Activated CD8-positive, alpha-beta memory T cell treated with anti-CD3 and anti-CD28 coated beads, Interleukin-2, amount 10 ng/mL, durations not matched to agents 7 days and 5 days (primary cell): ENCODE measurements at regions not wholly inside any gene's neighbourhood (a gene's known extent, or its start where the extent isn't known, plus 50 kb on each side); places are given as distances from the start of the nearest gene placed in this dataset.

ENCODE experiments used
- ATAC-seq: fragments of 150-1000 bp; cut with Tn5 transposase; one replicate; pipeline ENCODE4 v1.10.0; 2021; ENCODE audit warnings: moderate library complexity
- CTCF ChIA-PET: fragments of 350-600 bp; sonication (Branson Sonifier 250); formaldehyde crosslinking; loops from one replicate; lab custom pipeline; 2021; ENCODE audit warnings: antibody characterized with exemption; lab: Charles Lee
- DNase-seq: peaks from one replicate; pipeline ENCODE4 v3.0.0-alpha.2; 2020
- H3K27ac Mint-ChIP-seq: one replicate; pipeline ENCODE4 v1.8.0; 2021; ENCODE audit warnings: mild to moderate bottlenecking, mixed read lengths
- H3K27me3 Mint-ChIP-seq: one replicate; pipeline ENCODE4 v1.8.0; 2021; ENCODE audit warnings: mixed read lengths
- H3K36me3 Mint-ChIP-seq: one replicate; pipeline ENCODE4 v1.8.0; 2021; ENCODE audit warnings: mild to moderate bottlenecking, mixed read lengths
- H3K4me1 Mint-ChIP-seq: one replicate; pipeline ENCODE4 v1.8.0; 2021; ENCODE audit warnings: mixed read lengths
- H3K4me3 Mint-ChIP-seq: one replicate; pipeline ENCODE4 v1.8.0; 2021; ENCODE audit warnings: mild to moderate bottlenecking, moderate library complexity, mixed read lengths
- H3K9me3 Mint-ChIP-seq: one replicate; pipeline ENCODE4 v1.8.0; 2022; ENCODE audit warnings: low read depth, mixed read lengths

DNA sequence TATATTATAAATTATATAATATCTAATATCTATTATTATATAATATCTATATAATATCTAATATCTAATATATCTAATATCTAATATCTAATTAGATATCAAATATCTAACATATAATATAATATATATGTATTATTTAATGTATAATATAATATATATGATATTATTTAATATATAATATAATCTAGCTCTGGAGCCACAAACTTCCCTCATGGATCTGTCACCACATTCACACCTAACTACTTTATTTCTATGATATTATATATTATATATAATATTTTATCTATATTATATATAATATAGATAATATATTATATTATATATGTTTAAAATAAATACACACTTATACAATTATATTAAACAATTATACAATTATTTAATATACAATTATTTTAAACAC is 667.5 kb downstream of the KCTD8 start:
- Mint-ChIP-seq H3K4me3 (no peak overlapping the region), H3K9me3 (no peaks in the 10 kb centered on the region), H3K27ac (no peak overlapping the region), H3K27me3 (no peaks in the 10 kb centered on the region), H3K4me1 (no peaks in the 10 kb centered on the region), H3K36me3 (no peaks in the 10 kb centered on the region)
- CTCF ChIA-PET: no interaction called here
- ATAC-seq (no peak), DNase-seq (no peak)

GRCh38 chr4:43782391-43782790 is 666.2 kb downstream of the KCTD8 start:
- Mint-ChIP-seq H3K27ac (no peak overlapping the region), H3K4me3 (no peak overlapping the region), H3K27me3 (no peaks in the 10 kb centered on the region), H3K4me1 (no peaks in the 10 kb centered on the region), H3K9me3 (no peaks in the 10 kb centered on the region), H3K36me3 (no peaks in the 10 kb centered on the region)
- DNase-seq (no peak), ATAC-seq (no peak)
- CTCF ChIA-PET: no interaction called here

GRCh38 chr4:43816116-43816515 is 632.5 kb downstream of the KCTD8 start:
- Mint-ChIP-seq H3K27ac (no peak overlapping the region), H3K4me3 (no peak overlapping the region), H3K4me1 (no peaks in the 10 kb centered on the region), H3K9me3 (peaks cover 14% of the 10 kb centered on the region), H3K36me3 (no peaks in the 10 kb centered on the region), H3K27me3 (no peaks in the 10 kb centered on the region)
- DNase-seq: no peak
- CTCF ChIA-PET: no interaction called here
- no peak for ATAC-seq

DNA sequence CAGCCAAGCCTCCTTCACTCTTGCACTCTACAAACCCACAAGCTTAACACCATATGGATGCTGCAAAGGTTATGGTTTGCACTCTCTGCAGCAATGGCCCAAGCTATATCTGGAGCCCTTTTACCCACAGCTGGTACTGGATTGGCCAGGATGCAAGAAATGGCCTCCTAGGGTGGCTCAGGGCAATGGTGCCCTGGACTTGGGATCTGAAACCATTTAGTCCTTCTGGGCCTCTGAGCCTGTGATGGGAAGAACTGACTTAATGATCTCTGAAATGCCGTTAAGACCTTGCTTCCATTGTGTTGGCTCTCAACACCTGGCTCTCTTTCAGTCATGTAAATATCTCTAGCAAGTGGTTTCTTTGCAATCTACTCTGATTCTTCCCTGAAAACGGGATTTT is 626.0 kb downstream of the KCTD8 start:
- H3K4me1 Mint-ChIP-seq: no peaks in the 10 kb centered on the region
- no peaks in the 10 kb centered on the region for H3K36me3 Mint-ChIP-seq
- H3K4me3 Mint-ChIP-seq: no peak overlapping the region
- H3K9me3 Mint-ChIP-seq: peaks cover 16% of the 10 kb centered on the region
- no peak for DNase-seq
- ATAC-seq: no peak
- H3K27me3 Mint-ChIP-seq: no peaks in the 10 kb centered on the region
- H3K27ac Mint-ChIP-seq: no peak overlapping the region
- CTCF ChIA-PET: no interaction called here

- Mint-ChIP-seq H3K27ac (no peak overlapping the region), H3K4me3 (no peak overlapping the region), H3K36me3 (no peaks in the 10 kb centered on the region), H3K9me3 (peaks cover 18% of the 10 kb centered on the region), H3K27me3 (no peaks in the 10 kb centered on the region), H3K4me1 (no peaks in the 10 kb centered on the region)
- DNase-seq (no peak), ATAC-seq (no peak)
- CTCF ChIA-PET: no interaction called here
These were observed 612.7 kb downstream of the KCTD8 start for GRCh38 chr4:43835869-43836268.

DNA sequence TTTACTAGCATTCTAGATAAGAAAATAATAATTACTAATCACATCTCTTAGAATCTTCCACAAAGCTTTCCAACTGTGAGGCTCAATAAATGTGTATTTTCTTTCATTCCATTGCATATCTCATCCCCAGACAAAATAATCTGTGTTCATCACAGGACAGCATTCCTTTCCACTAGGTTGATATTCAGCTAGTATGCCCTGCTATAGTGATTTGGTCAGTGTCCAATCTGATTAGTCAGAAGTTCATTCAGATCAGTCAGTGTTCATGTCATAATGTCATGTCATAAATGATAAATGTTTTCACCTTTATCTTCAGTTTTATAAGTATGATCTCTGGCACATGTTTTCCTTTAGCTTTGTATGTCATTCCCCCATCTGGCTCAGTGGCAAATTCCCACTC is 611.4 kb downstream of the KCTD8 start:
- CTCF ChIA-PET: no interaction called here
- Mint-ChIP-seq H3K4me3 (no peak overlapping the region), H3K27me3 (no peaks in the 10 kb centered on the region), H3K9me3 (peaks cover 13% of the 10 kb centered on the region), H3K27ac (no peak overlapping the region), H3K36me3 (no peaks in the 10 kb centered on the region), H3K4me1 (no peaks in the 10 kb centered on the region)
- ATAC-seq (no peak), DNase-seq (no peak)

DNA sequence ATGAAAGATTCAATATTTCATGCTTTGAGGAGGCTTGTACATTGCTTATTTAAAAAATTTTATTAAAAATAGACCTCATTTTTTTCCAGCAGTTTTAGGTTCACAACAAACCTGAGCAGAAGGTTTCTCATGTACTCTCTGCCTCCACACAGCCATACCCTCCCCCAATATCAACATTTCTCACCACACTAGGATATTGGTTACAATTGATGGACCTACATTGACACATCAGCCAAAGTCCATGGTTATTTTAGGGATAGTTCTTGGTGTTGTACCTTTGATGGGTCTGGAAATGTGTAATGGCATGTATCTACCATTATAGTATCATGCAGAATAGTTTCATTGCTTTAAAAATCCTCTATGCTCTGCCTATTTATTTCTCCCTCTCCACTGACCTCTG is 611.0 kb downstream of the KCTD8 start:
- H3K27ac Mint-ChIP-seq: no peak overlapping the region
- H3K9me3 Mint-ChIP-seq: peaks cover 13% of the 10 kb centered on the region
- no peaks in the 10 kb centered on the region for H3K27me3 Mint-ChIP-seq
- CTCF ChIA-PET: no interaction called here
- DNase-seq (no peak), ATAC-seq (no peak)
- no peaks in the 10 kb centered on the region for H3K36me3 Mint-ChIP-seq
- no peaks in the 10 kb centered on the region for H3K4me1 Mint-ChIP-seq
- no peak overlapping the region for H3K4me3 Mint-ChIP-seq

DNA sequence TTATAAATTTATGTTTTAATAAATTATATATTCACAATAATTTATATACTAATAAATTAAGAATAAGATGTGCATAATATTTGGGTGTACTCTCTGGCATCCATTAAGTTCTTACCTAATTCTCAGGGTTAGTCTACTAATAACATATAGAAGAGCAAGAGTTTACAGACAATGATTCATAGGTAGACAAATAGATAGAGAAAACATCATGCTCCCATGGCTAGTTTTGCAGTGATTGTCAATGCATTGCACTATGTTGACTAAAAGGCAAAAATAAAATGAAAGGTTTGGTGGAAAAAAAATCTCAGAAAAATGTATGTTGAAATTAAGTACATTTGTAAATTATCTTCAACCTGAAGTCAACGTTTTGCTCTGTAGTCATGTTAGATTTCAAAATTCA is 606.0 kb downstream of the KCTD8 start:
- ATAC-seq: no peak
- Mint-ChIP-seq H3K36me3 (no peaks in the 10 kb centered on the region), H3K27ac (no peak overlapping the region), H3K9me3 (peaks cover 6% of the 10 kb centered on the region), H3K27me3 (no peaks in the 10 kb centered on the region), H3K4me1 (no peaks in the 10 kb centered on the region), H3K4me3 (no peak overlapping the region)
- CTCF ChIA-PET: no interaction called here
- DNase-seq: no peak

DNA sequence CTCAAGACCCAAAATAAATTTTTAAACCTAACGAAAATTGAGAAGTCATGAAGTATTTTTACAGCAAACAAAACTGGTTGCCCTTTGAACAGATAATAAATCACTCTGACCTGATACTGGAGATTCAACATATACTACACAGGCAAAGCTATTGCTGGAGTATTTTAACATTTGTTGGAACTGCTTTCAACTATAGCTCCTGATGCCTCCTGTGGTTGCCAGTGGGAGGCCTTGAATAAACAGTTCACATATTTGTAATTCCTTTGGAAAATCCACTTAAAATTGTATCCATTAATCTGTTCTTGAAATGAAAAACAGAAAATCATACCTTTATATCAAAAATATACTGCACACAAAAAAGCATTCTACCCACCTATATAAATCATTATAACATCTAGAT is 605.1 kb downstream of the KCTD8 start:
- ATAC-seq (no peak), DNase-seq (no peak)
- Mint-ChIP-seq H3K4me3 (no peak overlapping the region), H3K27me3 (no peaks in the 10 kb centered on the region), H3K27ac (no peak overlapping the region), H3K9me3 (peaks cover 5% of the 10 kb centered on the region), H3K36me3 (no peaks in the 10 kb centered on the region), H3K4me1 (no peaks in the 10 kb centered on the region)
- CTCF ChIA-PET: no interaction called here

DNA sequence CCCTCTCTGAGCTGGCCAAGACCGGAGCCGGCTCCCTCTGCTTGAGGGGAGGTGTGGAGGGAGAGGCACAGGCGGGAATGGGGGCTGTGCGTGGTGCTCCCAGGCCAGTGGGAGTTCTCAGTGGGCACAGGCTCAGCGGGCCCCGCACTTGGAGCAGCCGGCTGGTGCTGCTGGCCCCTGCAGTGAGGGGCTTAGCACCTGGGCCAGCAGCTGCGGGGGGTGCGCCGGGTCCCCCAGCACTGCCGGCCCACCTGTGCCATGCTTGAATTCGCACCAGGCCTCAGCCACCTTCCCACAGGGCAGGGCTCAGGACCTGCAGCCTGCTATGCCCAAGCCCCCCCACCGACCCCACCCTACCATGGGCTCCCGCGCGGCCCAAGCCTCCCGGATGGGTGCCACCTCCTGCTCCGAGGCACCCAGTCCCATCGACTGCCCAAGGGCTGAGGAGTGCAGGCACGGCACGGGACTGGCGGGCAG is 602.5 kb downstream of the KCTD8 start:
- no peak for DNase-seq
- no peak for ATAC-seq
- Mint-ChIP-seq H3K36me3 (no peaks in the 10 kb centered on the region), H3K9me3 (peaks cover 5% of the 10 kb centered on the region), H3K4me1 (no peaks in the 10 kb centered on the region), H3K27ac (no peak overlapping the region), H3K27me3 (no peaks in the 10 kb centered on the region), H3K4me3 (no peak overlapping the region)
- CTCF ChIA-PET: no interaction called here

DNA sequence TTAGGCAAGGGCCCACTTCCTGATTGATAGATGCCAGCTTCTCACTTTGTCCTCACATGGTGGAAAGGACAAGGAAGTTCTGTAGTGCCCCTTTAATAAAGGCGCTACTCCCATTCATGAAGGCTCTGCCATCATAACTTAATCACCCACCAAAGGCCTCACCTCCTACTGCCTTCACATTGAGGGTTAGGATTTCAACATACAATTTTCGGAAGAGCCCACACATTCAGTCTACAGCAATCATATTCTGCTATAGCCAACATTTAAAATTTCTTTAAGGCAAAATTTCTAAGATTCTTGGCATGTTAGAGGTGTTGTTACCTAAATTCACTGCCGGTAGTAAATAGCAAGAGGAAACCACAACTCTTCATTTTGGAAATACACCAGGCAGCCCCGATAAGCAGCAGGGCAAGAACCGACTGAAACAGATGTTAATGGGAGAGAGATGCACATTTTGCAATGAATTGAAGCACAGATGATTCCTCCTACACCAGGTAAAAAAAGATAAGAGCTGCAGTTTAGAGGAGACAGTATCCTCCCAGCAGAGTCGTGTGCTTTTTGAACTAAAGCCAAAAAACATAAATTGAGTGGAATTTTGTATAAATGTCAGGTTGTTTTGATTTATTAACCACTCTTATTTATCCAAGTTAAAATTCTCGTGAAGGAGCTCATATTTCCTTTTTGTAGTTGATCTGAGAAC is 594.9 kb downstream of the KCTD8 start:
- DNase-seq (no peak), ATAC-seq (no peak)
- no peaks in the 10 kb centered on the region for H3K4me1 Mint-ChIP-seq
- no peak overlapping the region for H3K4me3 Mint-ChIP-seq
- H3K27me3 Mint-ChIP-seq: no peaks in the 10 kb centered on the region
- H3K9me3 Mint-ChIP-seq: peaks cover 3% of the 10 kb centered on the region
- H3K27ac Mint-ChIP-seq: no peak overlapping the region
- H3K36me3 Mint-ChIP-seq: no peaks in the 10 kb centered on the region
- CTCF ChIA-PET: no interaction called here

DNA sequence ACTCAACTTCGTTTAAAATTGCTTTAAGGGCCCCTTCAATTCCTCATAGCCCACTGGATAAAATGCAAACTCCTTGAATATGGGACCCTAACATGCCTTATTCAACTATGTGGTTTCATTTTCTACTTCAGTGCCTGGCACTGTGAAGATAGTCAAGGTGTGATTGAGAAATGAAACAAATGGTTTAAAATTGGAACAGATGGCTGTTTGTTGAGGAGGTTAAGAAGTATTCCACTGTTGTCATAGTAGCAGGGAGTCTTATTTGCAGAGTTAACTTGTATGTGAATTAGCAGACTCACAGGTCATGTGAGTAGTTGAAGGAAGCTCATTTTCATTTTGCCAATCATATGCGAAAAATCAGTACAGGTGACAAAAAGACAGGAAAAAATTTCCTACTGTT is 593.3 kb downstream of the KCTD8 start:
- CTCF ChIA-PET: no interaction called here
- DNase-seq (no peak), ATAC-seq (no peak)
- no peaks in the 10 kb centered on the region for H3K4me1 Mint-ChIP-seq
- peaks cover 3% of the 10 kb centered on the region for H3K9me3 Mint-ChIP-seq
- H3K36me3 Mint-ChIP-seq: no peaks in the 10 kb centered on the region
- H3K27ac Mint-ChIP-seq: no peak overlapping the region
- no peaks in the 10 kb centered on the region for H3K27me3 Mint-ChIP-seq
- no peak overlapping the region for H3K4me3 Mint-ChIP-seq

GRCh38 chr4:43864616-43865146 is 583.9 kb downstream of the KCTD8 start:
- ATAC-seq (no peak), DNase-seq (no peak)
- Mint-ChIP-seq H3K27me3 (no peaks in the 10 kb centered on the region), H3K9me3 (peaks cover 3% of the 10 kb centered on the region), H3K27ac (no peak overlapping the region), H3K4me1 (no peaks in the 10 kb centered on the region), H3K36me3 (no peaks in the 10 kb centered on the region), H3K4me3 (no peak overlapping the region)
- CTCF ChIA-PET: no interaction called here

GRCh38 chr4:43867908-43868307 is 580.7 kb downstream of the KCTD8 start:
- Mint-ChIP-seq H3K27me3 (no peaks in the 10 kb centered on the region), H3K9me3 (peaks cover 3% of the 10 kb centered on the region), H3K4me1 (no peaks in the 10 kb centered on the region), H3K36me3 (no peaks in the 10 kb centered on the region), H3K4me3 (no peak overlapping the region), H3K27ac (no peak overlapping the region)
- no peak for ATAC-seq
- no peak for DNase-seq
- CTCF ChIA-PET: no interaction called here
